HS-27A (cell line): ENCODE measurements at regions not wholly inside any gene's neighbourhood (a gene's known extent, or its start where the extent isn't known, plus 50 kb on each side); places are given as distances from the start of the nearest gene placed in this dataset.

Experiments
- DNase-seq: peaks from one replicate; pipeline ENCODE4 v3.0.0-alpha.2; 2012; ENCODE audit warnings: low read depth, missing footprints

GRCh38 chr13:47611664-47612288 lies 389.3 kb downstream of the SUCLA2 start:
- no peak for DNase-seq

- DNase-seq: no peak
These were observed 390.4 kb downstream of the SUCLA2 start for GRCh38 chr13:47610687-47611086.

- DNase-seq: no peak
These were observed 397.7 kb downstream of the SUCLA2 start for GRCh38 chr13:47603365-47603764.

- no peak for DNase-seq
These were observed 402.6 kb downstream of the SUCLA2 start for GRCh38 chr13:47598340-47598911.

- DNase-seq: no peak
These were observed 406.2 kb downstream of the SUCLA2 start for GRCh38 chr13:47594833-47595232.

- DNase-seq: no peak
These were observed 408.8 kb downstream of the SUCLA2 start for GRCh38 chr13:47592256-47592655.

- DNase-seq: no peak
These were observed 412.4 kb downstream of the SUCLA2 start for GRCh38 chr13:47588676-47589075.

GRCh38 chr13:47572375-47572774 lies 428.7 kb downstream of the SUCLA2 start:
- DNase-seq: no peak

GRCh38 chr13:47564041-47564440 lies 437.0 kb downstream of the SUCLA2 start:
- DNase-seq: no peak

- no peak for DNase-seq
These were observed 444.4 kb downstream of the SUCLA2 start for GRCh38 chr13:47556703-47557102.

- no peak for DNase-seq
These were observed 445.8 kb downstream of the SUCLA2 start for GRCh38 chr13:47555235-47555634.

GRCh38 chr13:47553329-47553977 lies 447.6 kb downstream of the SUCLA2 start:
- DNase-seq: no peak

- no peak for DNase-seq
These were observed 451.8 kb downstream of the SUCLA2 start for GRCh38 chr13:47549219-47549752.

- DNase-seq: no peak
These were observed 452.7 kb downstream of the SUCLA2 start for GRCh38 chr13:47548294-47548840.

GRCh38 chr13:47546391-47547225 lies 454.5 kb downstream of the SUCLA2 start:
- no peak for DNase-seq

GRCh38 chr13:47545201-47546024 lies 455.7 kb downstream of the SUCLA2 start:
- DNase-seq: no peak

GRCh38 chr13:47539317-47539716 lies 461.8 kb downstream of the SUCLA2 start:
- DNase-seq: no peak

GRCh38 chr13:47523771-47524170 lies 477.3 kb downstream of the SUCLA2 start:
- DNase-seq: no peak

- no peak for DNase-seq
These were observed 479.1 kb downstream of the SUCLA2 start for GRCh38 chr13:47521890-47522487.

- DNase-seq: no peak
These were observed 481.4 kb downstream of the SUCLA2 start for GRCh38 chr13:47519626-47520025.

- DNase-seq: no peak
These were observed 482.5 kb downstream of the SUCLA2 start for GRCh38 chr13:47518530-47518929.
